ENCODE measurements at regions not wholly inside any gene's neighbourhood (a gene's known extent, or its start where the extent isn't known, plus 50 kb on each side); places are given as distances from the start of the nearest gene placed in this dataset.

DNA sequence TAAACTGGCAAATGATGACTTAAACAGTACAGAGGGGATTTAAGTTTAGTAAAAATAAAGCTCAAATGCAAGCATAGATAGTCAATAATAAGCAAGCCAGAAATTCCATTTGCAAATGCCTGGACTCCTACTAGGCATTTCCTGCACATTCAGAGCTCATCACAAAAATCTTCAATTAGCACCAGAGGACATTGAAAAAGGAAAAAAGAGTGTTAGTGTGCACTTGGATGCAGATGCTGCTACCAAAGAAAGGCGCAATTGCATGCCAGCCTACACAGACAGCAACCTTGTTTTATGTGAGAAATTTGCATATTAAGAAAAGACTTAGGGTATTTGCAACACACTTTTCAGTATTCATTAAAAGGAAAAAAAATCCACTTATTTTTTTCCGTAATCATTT, 282.1 kb downstream of the GRIA2 start:
- TF ChIP-seq, protein P1, sequence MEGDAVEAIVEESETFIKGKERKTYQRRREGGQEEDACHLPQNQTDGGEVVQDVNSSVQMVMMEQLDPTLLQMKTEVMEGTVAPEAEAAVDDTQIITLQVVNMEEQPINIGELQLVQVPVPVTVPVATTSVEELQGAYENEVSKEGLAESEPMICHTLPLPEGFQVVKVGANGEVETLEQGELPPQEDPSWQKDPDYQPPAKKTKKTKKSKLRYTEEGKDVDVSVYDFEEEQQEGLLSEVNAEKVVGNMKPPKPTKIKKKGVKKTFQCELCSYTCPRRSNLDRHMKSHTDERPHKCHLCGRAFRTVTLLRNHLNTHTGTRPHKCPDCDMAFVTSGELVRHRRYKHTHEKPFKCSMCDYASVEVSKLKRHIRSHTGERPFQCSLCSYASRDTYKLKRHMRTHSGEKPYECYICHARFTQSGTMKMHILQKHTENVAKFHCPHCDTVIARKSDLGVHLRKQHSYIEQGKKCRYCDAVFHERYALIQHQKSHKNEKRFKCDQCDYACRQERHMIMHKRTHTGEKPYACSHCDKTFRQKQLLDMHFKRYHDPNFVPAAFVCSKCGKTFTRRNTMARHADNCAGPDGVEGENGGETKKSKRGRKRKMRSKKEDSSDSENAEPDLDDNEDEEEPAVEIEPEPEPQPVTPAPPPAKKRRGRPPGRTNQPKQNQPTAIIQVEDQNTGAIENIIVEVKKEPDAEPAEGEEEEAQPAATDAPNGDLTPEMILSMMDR (IDR thresholded peaks at IDR 0.05; ENCODE audit: insufficient read depth, low read depth, low read length): no peak
- DNase-seq (ENCODE audit: low read depth): no peak
- H3K4me3 ChIP-seq (ENCODE audit: low read depth, low read length): no peak overlapping the region

DNA sequence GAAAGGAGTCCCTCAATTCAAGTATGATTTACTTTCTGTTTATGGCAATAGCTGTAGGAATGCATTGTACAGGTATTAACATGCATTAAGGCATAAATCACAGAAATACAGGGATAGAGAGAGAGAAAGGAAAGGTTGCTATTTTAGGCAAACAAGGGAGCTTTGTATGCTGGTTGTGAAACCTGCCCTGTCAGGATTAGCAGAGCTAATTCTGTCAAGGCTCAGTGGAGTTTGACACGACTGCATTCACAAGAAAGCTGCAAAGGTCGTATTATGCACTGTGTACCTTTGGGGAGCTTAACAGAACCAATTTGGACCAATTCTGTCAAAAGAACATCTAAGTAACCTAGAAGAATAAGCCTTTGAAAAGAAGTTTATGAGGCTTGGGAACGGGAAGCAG, 239.3 kb downstream of the GRIA2 start:
- TF ChIP-seq, protein P1 (IDR thresholded peaks at IDR 0.05; ENCODE audit: insufficient read depth, low read depth, low read length): no peak
- no peak for DNase-seq (ENCODE audit: low read depth)

DNA sequence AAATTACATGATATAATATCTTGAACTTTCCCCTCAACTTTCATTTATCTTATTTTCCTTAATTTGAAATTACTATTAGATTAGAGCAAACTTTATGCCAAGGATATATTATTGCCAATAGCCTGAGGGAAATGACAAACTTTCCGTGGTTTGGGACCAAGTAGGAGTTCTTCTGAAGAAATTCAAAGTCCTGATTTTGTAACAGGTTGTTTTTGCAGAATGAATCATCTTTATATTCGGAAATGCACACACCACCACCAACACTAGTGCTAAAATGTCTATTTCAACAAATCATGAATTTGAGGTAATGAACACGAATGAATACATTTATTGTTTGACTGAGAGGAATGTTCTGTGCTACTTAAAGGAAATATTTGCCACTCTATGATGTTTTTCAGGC, 226.7 kb downstream of the GRIA2 start:
- TF ChIP-seq, protein P1 (IDR thresholded peaks at IDR 0.05; ENCODE audit: insufficient read depth, low read depth, low read length): no peak
- no peak for DNase-seq (ENCODE audit: low read depth)
- no peak overlapping the region for H3K4me3 ChIP-seq (ENCODE audit: low read depth, low read length)

More for the DNA sequence above, 239.3 kb downstream of the GRIA2 start:
- H3K4me3 ChIP-seq (ENCODE audit: low read depth, low read length): no peak overlapping the region

DNA sequence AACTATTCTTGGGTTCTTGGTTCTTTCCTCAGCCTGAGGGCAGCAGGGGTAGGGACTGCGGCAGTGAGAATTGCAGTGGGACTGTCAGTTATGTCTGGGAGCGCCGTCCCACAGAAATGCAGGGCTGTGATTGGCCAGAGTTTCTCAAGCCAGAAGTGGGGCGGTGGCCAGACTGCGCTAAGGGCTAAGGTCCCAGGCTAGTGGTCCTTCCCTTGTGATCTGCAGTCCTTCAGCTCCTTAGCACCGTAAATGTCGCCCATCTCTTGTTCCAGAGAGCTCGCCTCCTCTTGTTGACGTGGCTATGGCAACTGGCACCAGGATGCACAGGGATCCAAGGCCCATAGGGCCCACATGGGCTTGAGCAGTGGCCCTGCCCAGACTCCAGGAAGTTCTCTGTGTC, 223.5 kb downstream of the GRIA2 start:
- H3K4me3 ChIP-seq (ENCODE audit: low read depth, low read length): no peak overlapping the region
- DNase-seq (ENCODE audit: low read depth): no peak
- TF ChIP-seq, protein P1 (IDR thresholded peaks at IDR 0.05; ENCODE audit: insufficient read depth, low read depth, low read length): no peak

DNA sequence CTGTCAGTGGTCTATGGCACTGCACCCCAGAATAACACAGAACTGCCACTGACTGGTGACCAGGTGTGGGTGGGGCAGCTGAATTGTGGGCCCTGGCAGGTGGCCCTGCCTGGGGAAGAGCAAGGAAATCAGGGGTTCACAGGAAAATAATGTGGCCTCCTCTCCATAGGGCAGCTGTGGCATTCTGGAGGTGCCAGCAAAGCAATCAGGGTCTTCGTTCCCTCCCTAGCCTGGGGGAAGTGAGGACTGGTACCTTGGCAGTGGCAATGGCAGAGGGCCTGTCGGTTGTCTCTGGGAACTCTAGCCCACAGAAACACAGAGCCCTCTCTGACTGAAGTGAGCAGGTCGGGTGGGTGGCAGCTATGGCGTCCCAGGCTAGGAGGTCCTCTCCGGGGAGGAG, 223.0 kb downstream of the GRIA2 start:
- TF ChIP-seq, protein P1 (IDR thresholded peaks at IDR 0.05; ENCODE audit: insufficient read depth, low read depth, low read length): no peak
- no peak for DNase-seq (ENCODE audit: low read depth)
- H3K4me3 ChIP-seq (ENCODE audit: low read depth, low read length): no peak overlapping the region

DNA sequence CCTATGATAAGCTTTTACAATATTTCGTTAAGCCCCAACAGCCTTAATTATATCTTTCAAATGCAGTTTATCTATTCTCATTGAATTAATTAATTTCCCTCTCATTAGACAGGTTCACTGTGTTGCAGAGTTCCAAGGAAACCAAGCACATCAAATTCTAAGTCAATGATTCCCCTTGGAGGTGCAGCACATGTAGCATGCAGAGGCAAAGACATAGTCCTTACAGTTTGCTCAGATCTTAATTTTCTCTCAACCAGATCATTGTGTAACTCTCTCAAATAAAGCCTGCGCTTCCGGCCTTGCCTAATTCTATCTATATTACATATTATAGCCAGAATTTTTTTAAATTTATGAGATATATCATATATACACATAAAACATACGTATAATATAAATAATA, 205.4 kb downstream of the GRIA2 start:
- H3K4me3 ChIP-seq (ENCODE audit: low read depth, low read length): no peak overlapping the region
- DNase-seq (ENCODE audit: low read depth): no peak
- TF ChIP-seq, protein P1 (IDR thresholded peaks at IDR 0.05; ENCODE audit: insufficient read depth, low read depth, low read length): no peak

DNA sequence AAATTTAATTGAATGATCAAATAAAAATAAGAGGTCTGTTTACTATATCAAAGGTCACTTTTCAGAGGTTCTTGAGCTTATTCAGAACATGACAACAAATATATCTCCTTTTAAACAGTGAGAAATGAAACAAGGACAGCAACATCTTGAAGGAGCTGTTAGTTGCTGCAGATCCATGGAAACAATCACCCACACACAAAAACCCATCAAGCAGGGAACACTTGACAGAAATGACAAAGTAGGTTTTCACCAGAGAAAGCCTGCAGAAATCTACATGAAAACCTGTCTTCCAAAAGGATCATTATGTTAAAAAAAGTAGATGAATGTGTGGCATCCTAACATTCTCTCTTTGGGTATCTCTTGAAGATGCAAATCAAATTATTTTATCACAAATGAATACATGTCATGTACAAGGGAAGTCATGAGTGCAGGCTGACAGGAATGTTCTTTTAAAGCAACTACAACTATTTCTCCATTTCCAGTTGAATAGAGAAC, 203.0 kb downstream of the GRIA2 start:
- H3K4me3 ChIP-seq (ENCODE audit: low read depth, low read length): no peak overlapping the region
- TF ChIP-seq, protein P1 (IDR thresholded peaks at IDR 0.05; ENCODE audit: insufficient read depth, low read depth, low read length): no peak
- DNase-seq (ENCODE audit: low read depth): no peak
